Ovary (tissue), 1 donor: ENCODE measurements at regions not wholly inside any gene's neighbourhood (a gene's known extent, or its start where the extent isn't known, plus 50 kb on each side); places are given as distances from the start of the nearest gene placed in this dataset.

Experiments used
- EP300 ChIP-seq: sonication (generic); formaldehyde crosslinking; IDR thresholded peaks from one replicate; pipeline ENCODE4 v1.6.1; 2017; ENCODE audit warnings: antibody characterized with exemption
- POLR2A ChIP-seq: fragments of 450-650 bp; IDR thresholded peaks from one replicate; pipeline ENCODE4 v1.6.1; 2017; ENCODE audit warnings: antibody characterized with exemption, mild to moderate bottlenecking, moderate library complexity

DNA sequence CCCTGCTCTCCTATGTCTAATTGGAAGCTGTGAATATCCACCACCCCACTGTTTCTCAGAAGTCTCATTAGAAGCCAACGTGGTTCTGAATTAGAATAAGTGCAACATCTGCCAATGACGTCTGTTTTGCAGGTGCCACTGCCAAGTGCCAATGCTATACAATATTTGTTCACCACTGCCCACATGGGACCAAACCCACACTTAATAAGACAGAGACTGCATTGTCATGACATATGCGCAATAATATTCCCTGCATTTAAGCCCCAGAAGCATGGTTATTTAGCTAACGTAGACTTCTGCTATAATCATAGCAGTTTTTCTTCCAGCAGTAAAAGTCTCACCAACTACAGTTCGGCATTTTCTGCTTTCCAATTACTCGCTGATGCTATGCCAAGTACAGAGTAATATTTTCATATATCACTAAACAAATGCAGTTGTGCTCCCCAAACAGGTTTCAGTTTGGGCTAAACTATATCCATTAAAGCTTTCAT is 262.5 kb upstream of the PCDH18 start:
- no peak for TF ChIP-seq EP300
- no peak for TF ChIP-seq POLR2A
